OCI-LY7 (cell line): ENCODE measurements at regions not wholly inside any gene's neighbourhood (a gene's known extent, or its start where the extent isn't known, plus 50 kb on each side); places are given as distances from the start of the nearest gene placed in this dataset.
A peak's percentile ranks its signal among the peaks of the same experiment; 100 is the strongest.

Experiments
- EZH2phosphoT487 ChIP-seq: fragments of 200-600 bp; sonication (generic); IDR thresholded peaks from 2 replicates; pipeline ENCODE4 v1.6.1; 2018; ENCODE audit warnings: low read depth, borderline replicate concordance, mild to moderate bottlenecking, mixed run types, antibody characterized with exemption, low read length, moderate library complexity, mixed read lengths
- TF ChIP-seq, protein P1 (sequence below): fragments of 200-600 bp; sonication (generic); conservative IDR thresholded peaks from 2 replicates; pipeline ENCODE4 v1.5.1; 2014; ENCODE audit warnings: mild to moderate bottlenecking, antibody characterized with exemption, low read length, moderate library complexity, mixed read lengths

- TF ChIP-seq, protein P1, sequence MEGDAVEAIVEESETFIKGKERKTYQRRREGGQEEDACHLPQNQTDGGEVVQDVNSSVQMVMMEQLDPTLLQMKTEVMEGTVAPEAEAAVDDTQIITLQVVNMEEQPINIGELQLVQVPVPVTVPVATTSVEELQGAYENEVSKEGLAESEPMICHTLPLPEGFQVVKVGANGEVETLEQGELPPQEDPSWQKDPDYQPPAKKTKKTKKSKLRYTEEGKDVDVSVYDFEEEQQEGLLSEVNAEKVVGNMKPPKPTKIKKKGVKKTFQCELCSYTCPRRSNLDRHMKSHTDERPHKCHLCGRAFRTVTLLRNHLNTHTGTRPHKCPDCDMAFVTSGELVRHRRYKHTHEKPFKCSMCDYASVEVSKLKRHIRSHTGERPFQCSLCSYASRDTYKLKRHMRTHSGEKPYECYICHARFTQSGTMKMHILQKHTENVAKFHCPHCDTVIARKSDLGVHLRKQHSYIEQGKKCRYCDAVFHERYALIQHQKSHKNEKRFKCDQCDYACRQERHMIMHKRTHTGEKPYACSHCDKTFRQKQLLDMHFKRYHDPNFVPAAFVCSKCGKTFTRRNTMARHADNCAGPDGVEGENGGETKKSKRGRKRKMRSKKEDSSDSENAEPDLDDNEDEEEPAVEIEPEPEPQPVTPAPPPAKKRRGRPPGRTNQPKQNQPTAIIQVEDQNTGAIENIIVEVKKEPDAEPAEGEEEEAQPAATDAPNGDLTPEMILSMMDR, result peak; percentile 96
- no peak for TF ChIP-seq EZH2phosphoT487
Observed at GRCh38 chr1:117754061-117754969, 148.5 kb downstream of the TENT5C start.
